ENCODE measurements at regions not wholly inside any gene's neighbourhood (a gene's known extent, or its start where the extent isn't known, plus 50 kb on each side); places are given as distances from the start of the nearest gene placed in this dataset.

GRCh38 chr22:48613566-48614200 is 1214.0 kb downstream of the BRD1 start:
- H3K27me3 ChIP-seq (ENCODE audit: control insufficient read depth in 2 of 2, insufficient read depth in 2 of 2, low read length in 2 of 2), result no peaks in the 10 kb centered on the region
- H3K4me3 ChIP-seq (ENCODE audit: low read length in 2 of 2), result no peak overlapping the region
- H3K9me3 ChIP-seq (ENCODE audit: control insufficient read depth in 2 of 2, low read length in 2 of 2), result no peaks in the 10 kb centered on the region
- no peak overlapping the region for H3K9ac ChIP-seq (ENCODE audit: low read depth in 1 of 2, low read length in 2 of 2)
- H3K27ac ChIP-seq (ENCODE audit: low read depth in 2 of 2, low read length in 2 of 2), result no peak overlapping the region
- H3K36me3 ChIP-seq (ENCODE audit: control insufficient read depth in 2 of 2, insufficient read depth in 2 of 2, low read length in 2 of 2), result no peaks in the 10 kb centered on the region
- no peaks in the 10 kb centered on the region for H3K4me1 ChIP-seq (ENCODE audit: control insufficient read depth in 2 of 2, insufficient read depth in 2 of 2, low read length in 2 of 2)

- Histone ChIP-seq H3K4me1 (ENCODE audit: control insufficient read depth in 2 of 2, insufficient read depth in 2 of 2, low read length in 2 of 2) (no peaks in the 10 kb centered on the region), H3K36me3 (ENCODE audit: control insufficient read depth in 2 of 2, insufficient read depth in 2 of 2, low read length in 2 of 2) (no peaks in the 10 kb centered on the region), H3K4me3 (ENCODE audit: low read length in 2 of 2) (no peak overlapping the region), H3K27me3 (ENCODE audit: control insufficient read depth in 2 of 2, insufficient read depth in 2 of 2, low read length in 2 of 2) (no peaks in the 10 kb centered on the region), H3K9me3 (ENCODE audit: control insufficient read depth in 2 of 2, low read length in 2 of 2) (no peaks in the 10 kb centered on the region), H3K9ac (ENCODE audit: low read depth in 1 of 2, low read length in 2 of 2) (no peak overlapping the region), H3K27ac (ENCODE audit: low read depth in 2 of 2, low read length in 2 of 2) (no peak overlapping the region)
Observed at GRCh38 chr22:48612077-48612995, 1215.3 kb downstream of the BRD1 start.

GRCh38 chr22:48609279-48609865 is 1218.3 kb downstream of the BRD1 start:
- Histone ChIP-seq H3K4me1 (ENCODE audit: control insufficient read depth in 2 of 2, insufficient read depth in 2 of 2, low read length in 2 of 2) (no peaks in the 10 kb centered on the region), H3K27ac (ENCODE audit: low read depth in 2 of 2, low read length in 2 of 2) (no peak overlapping the region), H3K27me3 (ENCODE audit: control insufficient read depth in 2 of 2, insufficient read depth in 2 of 2, low read length in 2 of 2) (no peaks in the 10 kb centered on the region), H3K36me3 (ENCODE audit: control insufficient read depth in 2 of 2, insufficient read depth in 2 of 2, low read length in 2 of 2) (no peaks in the 10 kb centered on the region), H3K9me3 (ENCODE audit: control insufficient read depth in 2 of 2, low read length in 2 of 2) (no peaks in the 10 kb centered on the region), H3K9ac (ENCODE audit: low read depth in 1 of 2, low read length in 2 of 2) (no peak overlapping the region), H3K4me3 (ENCODE audit: low read length in 2 of 2) (no peak overlapping the region)

GRCh38 chr22:48607901-48608662 is 1219.6 kb downstream of the BRD1 start:
- Histone ChIP-seq H3K27ac (ENCODE audit: low read depth in 2 of 2, low read length in 2 of 2) (no peak overlapping the region), H3K9me3 (ENCODE audit: control insufficient read depth in 2 of 2, low read length in 2 of 2) (no peaks in the 10 kb centered on the region), H3K9ac (ENCODE audit: low read depth in 1 of 2, low read length in 2 of 2) (no peak overlapping the region), H3K27me3 (ENCODE audit: control insufficient read depth in 2 of 2, insufficient read depth in 2 of 2, low read length in 2 of 2) (no peaks in the 10 kb centered on the region), H3K4me1 (ENCODE audit: control insufficient read depth in 2 of 2, insufficient read depth in 2 of 2, low read length in 2 of 2) (no peaks in the 10 kb centered on the region), H3K4me3 (ENCODE audit: low read length in 2 of 2) (no peak overlapping the region), H3K36me3 (ENCODE audit: control insufficient read depth in 2 of 2, insufficient read depth in 2 of 2, low read length in 2 of 2) (no peaks in the 10 kb centered on the region)

- H3K4me1 ChIP-seq (ENCODE audit: control insufficient read depth in 2 of 2, insufficient read depth in 2 of 2, low read length in 2 of 2), result no peaks in the 10 kb centered on the region
- H3K4me3 ChIP-seq (ENCODE audit: low read length in 2 of 2), result no peak overlapping the region
- no peaks in the 10 kb centered on the region for H3K27me3 ChIP-seq (ENCODE audit: control insufficient read depth in 2 of 2, insufficient read depth in 2 of 2, low read length in 2 of 2)
- H3K36me3 ChIP-seq (ENCODE audit: control insufficient read depth in 2 of 2, insufficient read depth in 2 of 2, low read length in 2 of 2), result no peaks in the 10 kb centered on the region
- H3K27ac ChIP-seq (ENCODE audit: low read depth in 2 of 2, low read length in 2 of 2), result no peak overlapping the region
- H3K9me3 ChIP-seq (ENCODE audit: control insufficient read depth in 2 of 2, low read length in 2 of 2), result no peaks in the 10 kb centered on the region
- H3K9ac ChIP-seq (ENCODE audit: low read depth in 1 of 2, low read length in 2 of 2), result no peak overlapping the region
Observed at GRCh38 chr22:48606684-48607307, 1220.9 kb downstream of the BRD1 start.

- Histone ChIP-seq H3K27ac (ENCODE audit: low read depth in 2 of 2, low read length in 2 of 2) (no peak overlapping the region), H3K27me3 (ENCODE audit: control insufficient read depth in 2 of 2, insufficient read depth in 2 of 2, low read length in 2 of 2) (no peaks in the 10 kb centered on the region), H3K4me3 (ENCODE audit: low read length in 2 of 2) (no peak overlapping the region)
Observed at GRCh38 chr22:48605856-48606481, 1221.7 kb downstream of the BRD1 start.

DNA sequence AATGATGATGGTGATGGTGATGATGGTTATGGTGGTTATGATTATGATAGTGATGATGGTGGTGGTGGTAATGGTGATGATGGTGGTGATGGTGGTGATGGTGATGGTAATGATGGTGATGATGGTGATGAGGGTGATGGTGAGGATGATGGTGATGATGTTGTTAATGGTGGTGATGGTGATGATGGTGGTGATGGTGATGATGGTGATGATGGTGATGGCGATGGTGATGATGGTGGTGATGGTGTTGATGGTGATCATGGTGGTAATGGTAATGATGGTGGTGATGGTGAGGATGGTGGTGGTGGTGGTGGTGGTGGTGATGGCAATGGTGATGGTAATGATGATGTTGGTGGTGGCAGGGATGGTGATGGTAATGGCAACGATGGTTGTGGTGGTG is 1222.5 kb downstream of the BRD1 start:
- H3K9me3 ChIP-seq (ENCODE audit: control insufficient read depth in 2 of 2, low read length in 2 of 2), result no peaks in the 10 kb centered on the region
- no peaks in the 10 kb centered on the region for H3K27me3 ChIP-seq (ENCODE audit: control insufficient read depth in 2 of 2, insufficient read depth in 2 of 2, low read length in 2 of 2)

More at GRCh38 chr22:48605856-48606481, 1221.7 kb downstream of the BRD1 start:
- H3K36me3 ChIP-seq (ENCODE audit: control insufficient read depth in 2 of 2, insufficient read depth in 2 of 2, low read length in 2 of 2), result no peaks in the 10 kb centered on the region
- no peaks in the 10 kb centered on the region for H3K9me3 ChIP-seq (ENCODE audit: control insufficient read depth in 2 of 2, low read length in 2 of 2)
- H3K9ac ChIP-seq (ENCODE audit: low read depth in 1 of 2, low read length in 2 of 2), result no peak overlapping the region
- no peaks in the 10 kb centered on the region for H3K4me1 ChIP-seq (ENCODE audit: control insufficient read depth in 2 of 2, insufficient read depth in 2 of 2, low read length in 2 of 2)

DNA sequence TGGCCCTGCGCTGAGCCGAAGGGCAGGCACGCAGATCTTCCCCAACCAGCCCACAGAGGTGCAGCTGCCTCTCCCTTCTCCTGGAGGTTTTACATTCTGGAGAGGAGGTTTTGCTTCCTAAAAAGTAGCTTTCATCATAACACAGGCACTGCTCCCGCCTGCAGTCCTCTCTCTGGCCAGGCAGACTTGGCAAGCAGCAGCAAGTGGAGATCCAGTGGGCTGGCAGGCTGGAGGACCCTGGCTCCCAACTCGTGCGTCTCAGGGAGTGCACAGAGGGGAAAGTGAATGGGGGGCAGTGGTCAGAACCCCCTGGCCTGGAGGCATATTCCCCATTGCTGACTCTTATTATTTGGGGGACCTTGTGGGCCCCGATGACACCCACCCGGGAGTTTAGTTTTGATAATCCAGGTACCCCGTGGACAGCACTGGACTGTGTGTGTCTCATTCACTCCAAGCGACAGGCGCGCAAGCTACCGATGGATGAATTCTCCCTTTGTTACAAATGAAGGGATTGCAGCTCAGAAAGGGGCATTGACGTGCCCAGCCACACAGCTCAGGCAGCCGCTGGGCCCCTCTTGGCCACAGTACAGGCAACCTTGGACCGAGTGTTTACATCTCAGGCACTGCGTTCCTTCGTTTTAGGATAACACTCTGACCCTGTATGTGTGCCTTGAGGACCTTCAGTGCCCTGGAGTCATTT is 1223.9 kb downstream of the BRD1 start:
- Histone ChIP-seq H3K9ac (ENCODE audit: low read depth in 1 of 2, low read length in 2 of 2) (no peak overlapping the region), H3K27me3 (ENCODE audit: control insufficient read depth in 2 of 2, insufficient read depth in 2 of 2, low read length in 2 of 2) (no peaks in the 10 kb centered on the region), H3K9me3 (ENCODE audit: control insufficient read depth in 2 of 2, low read length in 2 of 2) (no peaks in the 10 kb centered on the region), H3K4me1 (ENCODE audit: control insufficient read depth in 2 of 2, insufficient read depth in 2 of 2, low read length in 2 of 2) (no peaks in the 10 kb centered on the region), H3K4me3 (ENCODE audit: low read length in 2 of 2) (no peak overlapping the region), H3K27ac (ENCODE audit: low read depth in 2 of 2, low read length in 2 of 2) (no peak overlapping the region), H3K36me3 (ENCODE audit: control insufficient read depth in 2 of 2, insufficient read depth in 2 of 2, low read length in 2 of 2) (no peaks in the 10 kb centered on the region)

More for the DNA sequence above, 1222.5 kb downstream of the BRD1 start:
- Histone ChIP-seq H3K36me3 (ENCODE audit: control insufficient read depth in 2 of 2, insufficient read depth in 2 of 2, low read length in 2 of 2) (no peaks in the 10 kb centered on the region), H3K4me3 (ENCODE audit: low read length in 2 of 2) (no peak overlapping the region), H3K9ac (ENCODE audit: low read depth in 1 of 2, low read length in 2 of 2) (no peak overlapping the region), H3K27ac (ENCODE audit: low read depth in 2 of 2, low read length in 2 of 2) (no peak overlapping the region), H3K4me1 (ENCODE audit: control insufficient read depth in 2 of 2, insufficient read depth in 2 of 2, low read length in 2 of 2) (no peaks in the 10 kb centered on the region)
